AG04450 (cell line): ENCODE measurements at regions not wholly inside any gene's neighbourhood (a gene's known extent, or its start where the extent isn't known, plus 50 kb on each side); places are given as distances from the start of the nearest gene placed in this dataset.

Source experiments
- CTCF ChIA-PET: fragments of 300-600, 350-600 bp; formaldehyde crosslinking; extraction: SDS; loops from one replicate; lab custom pipeline; 2022; ENCODE audit warnings: antibody characterized with exemption, inconsistent platforms; lab: Charles Lee
- POLR2A ChIA-PET: fragments of 350-600 bp; formaldehyde crosslinking; extraction: SDS; loops from one replicate; lab custom pipeline; 2021; ENCODE audit warnings: antibody characterized with exemption, inconsistent platforms; lab: Yijun Ruan, JAX
- DNase-seq: peaks from one replicate; pipeline ENCODE4 v3.0.0-alpha.2; 2011; ENCODE audit warnings: low read depth, low spot score
- H3K27ac ChIP-seq: one replicate; pipeline ENCODE4 v1.5.1; 2012; ENCODE audit warnings: low read depth, low read length, control low read depth
- H3K27me3 ChIP-seq: one replicate; pipeline ENCODE4 v1.6.0; 2012; ENCODE audit warnings: low read length; ENCODE audit not compliant: control insufficient read depth, insufficient read depth
- H3K4me3 ChIP-seq: 2 replicates; pipeline ENCODE4 v1.5.1; 2011; ENCODE audit warnings: mild to moderate bottlenecking, low read depth, low read length, control low read depth
- H3K9me3 ChIP-seq: 2 replicates; pipeline ENCODE4 v1.5.1; 2012; ENCODE audit warnings: low read length; ENCODE audit not compliant: control insufficient read depth, insufficient read depth
- TF ChIP-seq, protein P1 (sequence below): IDR thresholded peaks from 2 replicates; pipeline ENCODE4 v1.5.1; 2011; ENCODE audit warnings: low read depth, low read length, control low read depth, inconsistent platforms

DNA sequence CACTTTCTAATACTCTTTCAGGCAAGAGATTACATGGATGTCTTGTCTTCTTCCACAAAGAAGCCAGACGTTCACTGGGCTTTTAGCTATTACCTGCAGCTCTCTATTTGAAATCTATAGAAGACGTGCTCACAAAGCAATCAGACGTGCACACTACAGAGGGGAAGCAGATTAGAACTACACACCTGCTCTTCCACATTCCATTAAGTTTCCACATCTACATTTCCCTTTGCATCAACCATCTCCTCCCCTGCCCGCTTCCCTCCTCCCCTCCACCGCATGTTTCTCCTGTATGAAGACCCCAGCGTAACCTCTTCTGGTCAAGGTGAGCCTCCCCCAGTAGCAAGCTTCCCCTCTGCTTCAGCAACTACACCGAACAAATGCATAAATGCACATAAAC is 119.8 kb downstream of the DHX15 start:
- H3K27me3 ChIP-seq = peaks cover 5% of the 10 kb centered on the region

DNA sequence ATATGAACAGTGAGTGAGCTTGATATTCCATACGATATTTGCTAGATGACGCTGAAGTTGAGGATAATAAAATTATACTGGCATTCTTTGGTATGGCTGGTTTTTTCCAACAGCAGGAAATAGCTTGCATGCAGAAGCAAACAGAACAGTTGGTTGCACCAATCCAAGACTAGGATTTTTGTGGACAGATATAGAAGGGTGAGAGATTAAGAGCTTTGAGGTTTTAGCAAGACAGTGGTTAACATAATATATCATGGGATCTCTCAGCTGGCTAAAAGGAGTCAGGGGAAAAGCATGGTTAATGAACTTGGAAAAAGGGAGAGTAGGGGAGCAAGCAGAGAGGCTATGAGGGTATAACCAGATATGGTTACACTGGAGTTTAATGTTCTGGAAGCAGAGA is 127.9 kb downstream of the DHX15 start:
- no peaks in the 10 kb centered on the region for H3K27me3 ChIP-seq
- no peak overlapping the region for H3K27ac ChIP-seq
- CTCF ChIA-PET = no interaction called here
- POLR2A ChIA-PET = no interaction called here
- TF ChIP-seq, protein P1, sequence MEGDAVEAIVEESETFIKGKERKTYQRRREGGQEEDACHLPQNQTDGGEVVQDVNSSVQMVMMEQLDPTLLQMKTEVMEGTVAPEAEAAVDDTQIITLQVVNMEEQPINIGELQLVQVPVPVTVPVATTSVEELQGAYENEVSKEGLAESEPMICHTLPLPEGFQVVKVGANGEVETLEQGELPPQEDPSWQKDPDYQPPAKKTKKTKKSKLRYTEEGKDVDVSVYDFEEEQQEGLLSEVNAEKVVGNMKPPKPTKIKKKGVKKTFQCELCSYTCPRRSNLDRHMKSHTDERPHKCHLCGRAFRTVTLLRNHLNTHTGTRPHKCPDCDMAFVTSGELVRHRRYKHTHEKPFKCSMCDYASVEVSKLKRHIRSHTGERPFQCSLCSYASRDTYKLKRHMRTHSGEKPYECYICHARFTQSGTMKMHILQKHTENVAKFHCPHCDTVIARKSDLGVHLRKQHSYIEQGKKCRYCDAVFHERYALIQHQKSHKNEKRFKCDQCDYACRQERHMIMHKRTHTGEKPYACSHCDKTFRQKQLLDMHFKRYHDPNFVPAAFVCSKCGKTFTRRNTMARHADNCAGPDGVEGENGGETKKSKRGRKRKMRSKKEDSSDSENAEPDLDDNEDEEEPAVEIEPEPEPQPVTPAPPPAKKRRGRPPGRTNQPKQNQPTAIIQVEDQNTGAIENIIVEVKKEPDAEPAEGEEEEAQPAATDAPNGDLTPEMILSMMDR = no peak
- no peak for DNase-seq
- no peaks in the 10 kb centered on the region for H3K9me3 ChIP-seq
- no peak overlapping the region for H3K4me3 ChIP-seq

More for the DNA sequence above, 119.8 kb downstream of the DHX15 start:
- TF ChIP-seq, protein P1 = no peak
- Histone ChIP-seq H3K27ac (no peak overlapping the region), H3K9me3 (no peaks in the 10 kb centered on the region), H3K4me3 (no peak overlapping the region)
- ChIA-PET POLR2A (no interaction called here), CTCF (interaction anchor here (1.2 kb wide), 1 partner anchor 784 kb away, joined by 4 read pairs; no protein-coding TSS in a partner anchor)
- no peak for DNase-seq

DNA sequence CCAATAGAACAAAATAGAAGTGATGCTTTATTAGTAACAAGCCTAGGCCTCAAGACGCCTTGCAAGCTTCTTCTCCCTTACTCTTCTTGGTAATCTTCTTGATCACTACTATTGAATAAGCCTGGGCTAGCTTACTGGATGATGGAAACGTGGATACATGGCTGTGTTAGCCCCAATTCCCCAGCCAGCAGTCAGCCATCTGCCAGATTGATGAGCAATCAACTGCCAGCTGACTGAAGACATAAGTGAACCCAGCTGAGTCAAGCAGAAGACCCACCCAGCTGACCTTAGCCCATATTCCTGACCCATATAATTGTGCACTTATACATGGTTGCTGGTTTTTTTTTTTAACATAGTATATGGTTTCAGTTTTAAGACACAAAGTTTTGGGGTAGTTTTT is 130.4 kb downstream of the DHX15 start:
- ChIA-PET POLR2A (no interaction called here), CTCF (no interaction called here)
- TF ChIP-seq, protein P1 = no peak
- Histone ChIP-seq H3K4me3 (no peak overlapping the region), H3K27ac (no peak overlapping the region), H3K9me3 (no peaks in the 10 kb centered on the region), H3K27me3 (peaks cover 2% of the 10 kb centered on the region)
- no peak for DNase-seq

DNA sequence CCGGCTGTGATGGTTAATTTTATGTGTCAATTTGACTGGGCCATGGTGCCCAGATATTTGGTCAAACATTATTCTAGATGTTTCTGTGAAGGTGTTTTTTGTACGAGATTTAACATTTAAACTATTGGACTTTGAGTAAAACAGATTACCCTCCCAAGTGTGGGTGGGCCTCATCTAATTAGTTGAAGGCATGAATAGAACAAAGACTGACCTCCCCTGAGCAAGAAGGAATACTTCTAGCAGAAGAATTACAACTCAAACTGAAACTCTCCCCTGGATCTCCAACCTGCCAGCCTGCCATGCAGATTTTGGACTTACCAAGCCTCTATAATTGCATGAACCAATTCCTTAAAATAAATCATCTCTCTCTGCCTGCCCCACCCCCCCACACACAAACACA is 132.5 kb downstream of the DHX15 start:
- CTCF ChIA-PET = no interaction called here
- TF ChIP-seq, protein P1 = no peak
- Histone ChIP-seq H3K27ac (no peak overlapping the region), H3K9me3 (no peaks in the 10 kb centered on the region), H3K4me3 (no peak overlapping the region), H3K27me3 (peaks cover 4% of the 10 kb centered on the region)
- DNase-seq = no peak
- POLR2A ChIA-PET = no interaction called here

DNA sequence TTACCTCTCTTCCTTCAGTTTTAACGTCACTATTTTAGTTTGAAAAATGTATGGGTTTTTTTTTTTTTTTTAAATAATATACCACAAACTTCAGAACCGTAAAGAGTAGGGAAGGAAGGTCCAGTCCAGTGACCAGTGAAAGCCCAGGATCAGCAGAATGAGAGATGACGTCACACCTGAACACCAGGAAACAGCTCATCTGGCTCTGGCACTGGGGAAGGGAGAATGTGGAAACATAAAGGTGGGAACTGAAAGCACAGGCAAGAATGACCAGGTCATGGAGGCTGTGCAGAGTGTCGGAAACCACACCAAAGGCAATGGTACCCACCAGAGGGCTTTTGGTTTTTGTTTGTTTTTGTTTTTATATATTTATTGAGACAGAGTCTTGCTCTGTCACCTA is 141.2 kb downstream of the DHX15 start:
- ChIA-PET POLR2A (no interaction called here), CTCF (no interaction called here)
- Histone ChIP-seq H3K4me3 (no peak overlapping the region), H3K9me3 (no peaks in the 10 kb centered on the region), H3K27me3 (peaks cover 5% of the 10 kb centered on the region), H3K27ac (no peak overlapping the region)
- no peak for DNase-seq
- TF ChIP-seq, protein P1 = no peak
